HG03460 (cell line): ENCODE measurements at regions not wholly inside any gene's neighbourhood (a gene's known extent, or its start where the extent isn't known, plus 50 kb on each side); places are given as distances from the start of the nearest gene placed in this dataset.

ENCODE experiments used
- ATAC-seq: cut with Tn5 transposase; IDR thresholded peaks from one replicate; pipeline ENCODE4 v1.9.1; 2021; ENCODE audit not compliant: unreplicated experiment

GRCh38 chr5:4949108-4949507 is 191.0 kb upstream of the ADAMTS16 start:
- ATAC-seq: no peak

- no peak for ATAC-seq
Observed at GRCh38 chr5:4953576-4953975, 186.6 kb upstream of the ADAMTS16 start.

GRCh38 chr5:4954048-4954447 is 186.1 kb upstream of the ADAMTS16 start:
- ATAC-seq: no peak

GRCh38 chr5:4963265-4963664 is 176.9 kb upstream of the ADAMTS16 start:
- no peak for ATAC-seq

- no peak for ATAC-seq
Observed at GRCh38 chr5:4969351-4969750, 170.8 kb upstream of the ADAMTS16 start.

GRCh38 chr5:4970171-4970570 is 170.0 kb upstream of the ADAMTS16 start:
- ATAC-seq: no peak

GRCh38 chr5:4976902-4977301 is 163.2 kb upstream of the ADAMTS16 start:
- ATAC-seq: no peak

- no peak for ATAC-seq
Observed at GRCh38 chr5:4977416-4978110, 162.6 kb upstream of the ADAMTS16 start.

- no peak for ATAC-seq
Observed at GRCh38 chr5:4980201-4980600, 159.9 kb upstream of the ADAMTS16 start.

- no peak for ATAC-seq
Observed at GRCh38 chr5:4981608-4982007, 158.5 kb upstream of the ADAMTS16 start.

GRCh38 chr5:4983701-4984100 is 156.4 kb upstream of the ADAMTS16 start:
- ATAC-seq: no peak

- no peak for ATAC-seq
Observed at GRCh38 chr5:4984461-4984860, 155.7 kb upstream of the ADAMTS16 start.

- ATAC-seq: no peak
Observed at GRCh38 chr5:4987431-4987830, 152.7 kb upstream of the ADAMTS16 start.

- ATAC-seq: no peak
Observed at GRCh38 chr5:4989118-4989517, 151.0 kb upstream of the ADAMTS16 start.

GRCh38 chr5:4990017-4990416 is 150.1 kb upstream of the ADAMTS16 start:
- ATAC-seq: no peak

GRCh38 chr5:4990462-4990861 is 149.7 kb upstream of the ADAMTS16 start:
- no peak for ATAC-seq

- no peak for ATAC-seq
Observed at GRCh38 chr5:4991925-4992324, 148.2 kb upstream of the ADAMTS16 start.

- no peak for ATAC-seq
Observed at GRCh38 chr5:4995014-4995413, 145.1 kb upstream of the ADAMTS16 start.

- no peak for ATAC-seq
Observed at GRCh38 chr5:5005353-5005752, 134.8 kb upstream of the ADAMTS16 start.

GRCh38 chr5:5006548-5006947 is 133.6 kb upstream of the ADAMTS16 start:
- ATAC-seq: no peak

GRCh38 chr5:5009240-5009639 is 130.9 kb upstream of the ADAMTS16 start:
- ATAC-seq: no peak

GRCh38 chr5:5011151-5011550 is 129.0 kb upstream of the ADAMTS16 start:
- no peak for ATAC-seq

GRCh38 chr5:5014586-5015235 is 125.4 kb upstream of the ADAMTS16 start:
- ATAC-seq: no peak
